H9 (cell line): ENCODE measurements at regions not wholly inside any gene's neighbourhood (a gene's known extent, or its start where the extent isn't known, plus 50 kb on each side); places are given as distances from the start of the nearest gene placed in this dataset.

Experiments used
- DNase-seq: peaks from one replicate; pipeline ENCODE4 v3.0.0-alpha.2; 2017
- H2AFZ ChIP-seq: one replicate; pipeline ENCODE4 v1.6.1; 2013; ENCODE audit warnings: mild to moderate bottlenecking, low read length, control low read depth, moderate library complexity
- H2AK5ac ChIP-seq: 2 replicates; pipeline ENCODE4 v1.6.1; 2013; ENCODE audit warnings: low read length, control low read depth, mixed read lengths; ENCODE audit not compliant: insufficient read length
- H2BK120ac ChIP-seq: one replicate; pipeline ENCODE4 v1.6.1; 2013; ENCODE audit warnings: low read depth, mild to moderate bottlenecking, low read length, control low read depth, inconsistent platforms; ENCODE audit not compliant: poor library complexity, severe bottlenecking
- H2BK12ac ChIP-seq: 2 replicates; pipeline ENCODE4 v1.6.1; 2013; ENCODE audit warnings: low read length, control low read depth, mixed read lengths, low read depth; ENCODE audit not compliant: insufficient read length
- H2BK15ac ChIP-seq: 2 replicates; pipeline ENCODE4 v1.6.1; 2013; ENCODE audit warnings: low read depth, low read length, control low read depth
- H2BK20ac ChIP-seq: one replicate; pipeline ENCODE4 v1.6.1; 2013; ENCODE audit warnings: low read depth, mild to moderate bottlenecking, low read length, control low read depth, inconsistent platforms; ENCODE audit not compliant: poor library complexity, severe bottlenecking
- H2BK5ac ChIP-seq: 2 replicates; pipeline ENCODE4 v1.6.1; 2013; ENCODE audit warnings: low read length, control low read depth, mixed read lengths; ENCODE audit not compliant: insufficient read length
- H3K14ac ChIP-seq: 2 replicates; pipeline ENCODE4 v1.6.1; 2013; ENCODE audit warnings: low read length, control low read depth; ENCODE audit not compliant: insufficient read depth
- H3K18ac ChIP-seq: 2 replicates; pipeline ENCODE4 v1.6.1; 2013; ENCODE audit warnings: low read depth, mild to moderate bottlenecking, mixed read lengths, low read length, control low read depth; ENCODE audit not compliant: insufficient read length
- H3K23ac ChIP-seq: 2 replicates; pipeline ENCODE4 v1.6.1; 2013; ENCODE audit warnings: low read length, control low read depth, mixed read lengths, low read depth; ENCODE audit not compliant: insufficient read length
- H3K23me2 ChIP-seq: 2 replicates; pipeline ENCODE4 v1.6.1; 2013; ENCODE audit warnings: low read depth, mild to moderate bottlenecking, mixed read lengths, low read length, control low read depth; ENCODE audit not compliant: insufficient read length, poor library complexity, severe bottlenecking
- H3K27ac ChIP-seq: 2 replicates; pipeline ENCODE4 v1.5.1; 2013; ENCODE audit warnings: low read length, control low read depth, mixed read lengths, low read depth; ENCODE audit not compliant: insufficient read length
- H3K27me3 ChIP-seq: 2 replicates; pipeline ENCODE4 v1.6.1; 2013; ENCODE audit warnings: low read length, control low read depth, inconsistent platforms; ENCODE audit not compliant: insufficient read depth
- H3K4ac ChIP-seq: 2 replicates; pipeline ENCODE4 v1.6.1; 2013; ENCODE audit warnings: low read depth, mild to moderate bottlenecking, control low read depth, inconsistent platforms, low read length, moderate library complexity
- H3K4me1 ChIP-seq: 2 replicates; pipeline ENCODE4 v1.6.1; 2013; ENCODE audit warnings: low read length, control low read depth, inconsistent platforms; ENCODE audit not compliant: insufficient read depth
- H3K4me2 ChIP-seq: 2 replicates; pipeline ENCODE4 v1.6.1; 2013; ENCODE audit warnings: low read length, control low read depth, mixed read lengths; ENCODE audit not compliant: insufficient read length, insufficient read depth
- H3K56ac ChIP-seq: 2 replicates; pipeline ENCODE4 v1.6.1; 2013; ENCODE audit warnings: low read depth, mild to moderate bottlenecking, mixed read lengths, low read length, control low read depth; ENCODE audit not compliant: insufficient read length
- H3K79me1 ChIP-seq: 2 replicates; pipeline ENCODE4 v1.6.1; 2013; ENCODE audit warnings: low read depth, mild to moderate bottlenecking, moderate library complexity, low read length, control low read depth, inconsistent platforms; ENCODE audit not compliant: insufficient read depth, poor library complexity, severe bottlenecking
- H3K79me2 ChIP-seq: 2 replicates; pipeline ENCODE4 v1.6.1; 2013; ENCODE audit warnings: low read length, control low read depth, inconsistent platforms; ENCODE audit not compliant: insufficient read depth
- H3K9ac ChIP-seq: 2 replicates; pipeline ENCODE4 v1.6.1; 2013; ENCODE audit warnings: low read length, control low read depth, mixed read lengths; ENCODE audit not compliant: insufficient read length; ENCODE audit errors: extremely low read depth
- H3K9me3 ChIP-seq: one replicate; pipeline ENCODE4 v1.6.1; 2013; ENCODE audit warnings: low read depth, low read length, inconsistent platforms; ENCODE audit not compliant: control insufficient read depth
- H3T11ph ChIP-seq: one replicate; pipeline ENCODE4 v1.6.1; 2013; ENCODE audit warnings: mild to moderate bottlenecking, low read length, control low read depth, inconsistent platforms
- H4K20me1 ChIP-seq: one replicate; pipeline ENCODE4 v1.6.1; 2013; ENCODE audit not compliant: control insufficient read depth, insufficient read length, insufficient read depth
- H4K5ac ChIP-seq: 2 replicates; pipeline ENCODE4 v1.6.1; 2013; ENCODE audit warnings: low read depth, mild to moderate bottlenecking, mixed read lengths, low read length, control low read depth; ENCODE audit not compliant: insufficient read length
- H4K8ac ChIP-seq: replicated peaks from 2 replicates; pipeline ENCODE4 v1.6.1; 2013; ENCODE audit warnings: low read length, control low read depth, mixed read lengths, low read depth; ENCODE audit not compliant: insufficient read length
- H4K91ac ChIP-seq: 2 replicates; pipeline ENCODE4 v1.6.1; 2013; ENCODE audit warnings: low read depth, mild to moderate bottlenecking, moderate library complexity, mixed read lengths, low read length, control low read depth; ENCODE audit not compliant: insufficient read length
- H3K27ac Mint-ChIP-seq, 3 experiments: 2 replicates in 2 of 3; 3 replicates in 1 of 3; pipeline ENCODE4 v1.8.0; 2020 to 2021; ENCODE audit warnings: mixed read lengths in 3 of 3, mild to moderate bottlenecking in 1 of 3, moderate library complexity in 1 of 3
- H3K27me3 Mint-ChIP-seq: 2 replicates; pipeline ENCODE4 v1.8.0; 2021; ENCODE audit warnings: low read depth, mild to moderate bottlenecking, moderate library complexity, mixed read lengths
- H3K36me3 Mint-ChIP-seq, 3 experiments: 2 replicates in 2 of 3; 3 replicates in 1 of 3; pipeline ENCODE4 v1.8.0; 2020 to 2021; ENCODE audit warnings: low read depth in 3 of 3, mixed read lengths in 3 of 3; ENCODE audit not compliant: insufficient read depth in 1 of 3
- H3K4me1 Mint-ChIP-seq, 2 experiments: 2 replicates each; pipeline ENCODE4 v1.8.0; 2020; ENCODE audit warnings: mixed read lengths in 2 of 2
- H3K4me3 Mint-ChIP-seq, 2 experiments: 2 replicates in 1 of 2; 3 replicates in 1 of 2; pipeline ENCODE4 v1.8.0; 2020 to 2021; ENCODE audit warnings: mild to moderate bottlenecking in 2 of 2, mixed read lengths in 2 of 2, moderate library complexity in 1 of 2
- H3K9me3 Mint-ChIP-seq, 2 experiments: 2 replicates in 1 of 2; 3 replicates in 1 of 2; pipeline ENCODE4 v1.8.0; 2020; ENCODE audit warnings: mild to moderate bottlenecking in 2 of 2, mixed read lengths in 2 of 2, moderate library complexity in 1 of 2
- CTCF ChIP-seq: fragments of 200-600 bp; sonication (generic); conservative IDR thresholded peaks from 3 replicates; pipeline ENCODE4 v1.8.0; 2021; ENCODE audit warnings: antibody characterized with exemption, mild to moderate bottlenecking
- WGBS: extraction: QIAGEN DNeasy Blood & Tissue Kit; methylation state at CpG from one replicate; pipeline ENCODE4 v1.1.7; 2013; ENCODE audit warnings: missing lambda C conversion rate, low lambda C conversion rate, mixed read lengths; ENCODE audit not compliant: insufficient read length; ENCODE audit errors: extremely low coverage; 5-methylcytosine and 5-hydroxymethylcytosine counted together

- Histone ChIP-seq H2AK5ac (no peak overlapping the region), H3K4me1 (peaks cover 3% of the 10 kb centered on the region; the same call in 1 of the 2 replicates), H4K20me1 (no peaks in the 10 kb centered on the region), H3K27me3 (no peaks in the 10 kb centered on the region), H3K56ac (no peak overlapping the region), H4K5ac (no peak overlapping the region), H4K8ac (no peak overlapping the region), H2AFZ (no peak overlapping the region), H3T11ph (no peak overlapping the region), H3K4ac (no peak overlapping the region), H2BK5ac (no peak overlapping the region), H3K79me1 (no peaks in the 10 kb centered on the region), H3K9ac (no peak overlapping the region), H4K91ac (no peak overlapping the region), H3K23ac (no peak overlapping the region), H2BK120ac (no peak overlapping the region), H2BK15ac (no peak overlapping the region), H2BK12ac (no peak overlapping the region), H3K27ac (no peak overlapping the region), H3K9me3 (no peaks in the 10 kb centered on the region), H3K4me2 (no peak overlapping the region), H3K14ac (no peak overlapping the region), H3K23me2 (no peaks in the 10 kb centered on the region), H3K79me2 (no peaks in the 10 kb centered on the region), H3K18ac (no peak overlapping the region), H2BK20ac (no peak overlapping the region)
- Mint-ChIP-seq H3K27me3 (no peaks in the 10 kb centered on the region), H3K4me1 (peaks cover 22 to 29% of the 10 kb centered on the region in 2 experiments), H3K27ac (no peak overlapping the region), H3K9me3 (no peaks in the 10 kb centered on the region), H3K36me3 (no peaks in the 10 kb centered on the region), H3K4me3 (no peak overlapping the region)
- no CpG with 5 or more reads among the region's 3 CpGs for WGBS
- no peak for DNase-seq
- no peak for TF ChIP-seq CTCF
Observed at GRCh38 chr13:73173279-73173811, 114.5 kb downstream of the KLF5 start.
